ENCODE measurements at regions not wholly inside any gene's neighbourhood (a gene's known extent, or its start where the extent isn't known, plus 50 kb on each side); places are given as distances from the start of the nearest gene placed in this dataset.
"Not testable (repeated sequence)": the region's sequence is repeated elsewhere in the genome, so short reads cannot be mapped to it uniquely, and the experiment has no call there.

DNA sequence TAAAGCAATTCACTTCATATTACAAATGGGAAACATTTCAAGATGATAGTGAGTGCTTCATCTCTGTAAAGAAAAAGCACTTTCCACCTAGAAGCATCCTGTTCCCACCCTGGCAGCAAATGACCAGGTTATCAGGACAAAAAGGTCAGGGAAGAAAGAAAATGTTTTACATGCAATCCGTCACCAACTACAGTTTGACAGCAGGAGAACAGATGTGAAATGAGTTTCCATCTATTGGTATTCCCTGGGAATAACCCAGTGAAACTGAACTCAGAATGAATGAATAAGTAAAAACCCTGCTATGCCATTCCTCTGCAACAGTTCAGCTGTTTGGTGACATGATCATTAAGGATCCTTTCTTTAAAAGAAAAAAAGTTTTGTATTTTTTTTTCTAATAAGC lies 67.6 kb downstream of the HTR1A start:
- DNase-seq: no peak

DNA sequence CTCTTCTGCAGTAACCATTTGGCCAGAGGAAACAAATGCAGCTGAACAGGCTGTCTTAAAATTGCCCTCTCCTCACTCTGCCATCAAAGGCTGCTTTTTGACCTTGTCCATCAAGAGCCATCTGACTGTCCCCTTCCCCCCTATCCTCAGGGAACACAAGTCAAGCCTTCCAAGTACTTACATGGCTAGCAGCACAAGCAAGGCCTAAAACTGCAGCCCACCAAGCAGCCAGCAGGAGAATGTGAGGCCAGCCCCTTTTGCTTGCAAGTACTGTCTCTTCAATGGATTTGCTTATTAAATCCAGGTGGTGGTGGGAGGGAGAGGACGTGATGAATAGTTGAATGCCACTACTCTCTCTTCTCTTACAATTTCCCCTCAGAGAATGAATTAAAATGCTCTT lies 83.5 kb downstream of the HTR1A start:
- DNase-seq: no peak

DNA sequence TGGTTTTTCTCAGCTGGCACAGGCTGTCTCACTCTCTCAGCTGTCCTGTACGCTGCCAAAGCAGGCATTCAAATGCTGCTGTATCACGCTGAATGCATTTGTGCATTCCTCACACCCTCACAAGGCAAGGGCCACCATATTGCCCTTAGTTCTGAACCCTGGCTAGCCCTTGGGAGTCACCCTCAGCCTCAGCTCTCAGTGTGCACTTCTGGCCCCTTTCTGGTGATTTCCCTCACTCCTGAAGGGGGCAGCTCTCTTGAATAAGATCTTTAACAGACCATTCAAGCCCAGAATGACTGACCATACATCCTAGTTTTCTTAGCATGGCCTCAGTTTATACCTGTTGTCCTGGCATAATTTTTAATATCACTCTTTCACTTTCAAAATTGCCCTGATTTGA lies 84.3 kb downstream of the HTR1A start:
- no peak for DNase-seq

DNA sequence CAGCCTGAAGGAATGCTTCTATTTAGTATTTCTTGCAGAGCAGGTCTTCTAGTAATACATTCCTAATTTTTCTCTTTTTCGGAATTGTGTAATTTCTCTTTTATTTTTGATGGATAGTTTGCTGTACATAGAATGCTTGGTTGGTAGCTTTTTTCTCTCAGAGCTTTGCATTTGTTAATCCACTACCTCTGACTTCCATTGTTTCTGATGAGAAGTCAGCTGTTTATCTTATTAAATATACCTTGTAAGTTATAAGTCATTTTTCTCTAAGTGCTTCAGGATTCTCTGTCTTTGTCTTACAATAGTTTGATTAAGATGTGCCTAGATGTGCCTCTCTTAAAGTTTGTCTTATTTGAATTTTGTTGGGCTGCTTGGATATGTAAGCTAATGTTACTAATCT lies 101.9 kb downstream of the HTR1A start:
- DNase-seq: no peak

DNA sequence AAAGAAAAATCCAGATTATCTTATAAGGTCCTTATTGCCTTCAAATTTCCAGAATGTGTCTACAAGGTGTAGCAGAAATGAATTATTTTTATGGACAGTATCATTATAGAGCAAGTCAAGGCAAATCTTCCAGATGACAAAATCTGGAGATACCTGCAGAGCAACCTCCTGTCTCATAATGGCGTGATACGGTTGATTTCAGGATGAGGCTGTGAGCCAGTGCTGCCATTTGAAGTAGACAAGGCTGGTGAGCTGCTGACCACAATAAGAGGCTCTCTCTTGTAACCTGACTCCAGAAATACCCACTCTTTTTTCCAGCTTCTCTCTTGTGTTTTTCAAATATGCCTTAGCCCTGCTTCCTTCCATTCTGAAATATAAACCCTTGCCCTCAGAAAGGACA lies 108.2 kb downstream of the HTR1A start:
- no peak for DNase-seq

DNA sequence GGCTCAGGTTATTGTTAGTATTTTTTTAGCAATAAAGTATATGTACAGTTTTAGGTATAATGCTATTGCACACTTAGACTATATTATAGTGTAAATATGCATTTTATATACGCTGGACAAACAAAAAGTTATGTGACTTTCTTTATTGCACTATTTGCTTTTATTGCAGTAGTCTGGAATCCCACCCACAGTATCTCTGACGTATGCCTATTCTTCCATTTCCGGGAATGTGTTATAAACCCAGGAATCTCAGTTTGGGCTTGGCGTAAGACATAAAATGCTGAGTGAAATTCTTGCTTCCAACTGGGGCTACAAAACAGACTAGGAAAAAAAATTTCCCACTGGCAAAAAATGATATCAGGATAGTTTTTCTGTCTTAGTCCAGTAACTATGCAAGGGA lies 119.1 kb downstream of the HTR1A start:
- DNase-seq: no peak

DNA sequence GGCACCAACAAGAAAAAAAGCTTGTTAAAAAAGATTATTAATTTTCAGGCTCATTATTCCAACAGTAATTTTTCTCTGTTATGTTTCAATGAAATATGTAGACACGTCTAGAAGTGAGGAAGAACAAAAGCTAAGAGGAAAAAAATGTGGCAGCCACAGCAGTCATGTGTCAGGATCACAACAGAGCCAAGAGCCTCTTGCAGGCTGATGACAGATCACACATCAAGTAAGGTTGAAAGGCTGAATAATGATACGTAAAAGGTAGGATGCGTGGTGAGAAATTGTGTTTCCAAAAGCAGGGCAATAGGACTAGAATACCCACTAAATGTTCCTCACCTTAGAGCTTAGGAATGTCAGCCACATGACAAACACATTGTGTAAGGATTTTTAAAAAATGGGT lies 124.8 kb downstream of the HTR1A start:
- DNase-seq: no peak

DNA sequence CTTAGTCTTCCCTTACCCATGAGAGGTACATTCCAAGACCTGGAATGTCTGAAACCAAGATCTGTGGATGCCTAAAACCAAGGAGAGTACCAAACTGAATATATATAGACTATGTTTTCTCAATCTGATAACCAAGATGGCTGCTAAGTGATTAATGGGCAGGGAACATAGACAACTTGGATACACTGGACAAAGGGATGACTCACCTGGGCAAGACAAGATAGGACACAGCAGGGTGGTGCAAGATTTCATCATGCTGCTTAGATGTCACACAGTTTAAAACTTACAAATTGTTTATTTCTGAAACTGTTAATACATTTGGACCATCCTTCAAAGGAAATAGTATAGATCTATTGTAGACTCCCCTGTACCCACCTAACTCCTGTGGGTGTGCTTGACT lies 130.9 kb downstream of the HTR1A start:
- DNase-seq: no peak

DNA sequence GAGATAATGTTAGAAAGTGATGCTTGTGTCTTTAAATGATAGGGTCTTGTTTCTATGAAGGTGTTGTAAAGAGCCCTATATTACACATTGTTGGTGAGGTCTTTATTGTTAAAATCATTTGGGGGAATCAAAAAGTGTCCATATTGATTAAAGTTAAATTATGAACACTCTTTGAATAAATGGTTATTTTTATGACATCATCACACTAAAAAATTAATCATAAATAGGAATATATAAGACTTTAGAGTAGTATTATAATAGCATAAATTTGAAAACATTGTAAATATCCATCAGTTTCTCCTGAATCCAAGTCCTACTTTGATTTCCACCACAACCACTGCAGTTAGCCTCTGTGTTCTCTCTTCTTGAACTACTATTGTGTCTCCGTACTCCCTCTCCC lies 136.3 kb downstream of the HTR1A start:
- DNase-seq: no peak

DNA sequence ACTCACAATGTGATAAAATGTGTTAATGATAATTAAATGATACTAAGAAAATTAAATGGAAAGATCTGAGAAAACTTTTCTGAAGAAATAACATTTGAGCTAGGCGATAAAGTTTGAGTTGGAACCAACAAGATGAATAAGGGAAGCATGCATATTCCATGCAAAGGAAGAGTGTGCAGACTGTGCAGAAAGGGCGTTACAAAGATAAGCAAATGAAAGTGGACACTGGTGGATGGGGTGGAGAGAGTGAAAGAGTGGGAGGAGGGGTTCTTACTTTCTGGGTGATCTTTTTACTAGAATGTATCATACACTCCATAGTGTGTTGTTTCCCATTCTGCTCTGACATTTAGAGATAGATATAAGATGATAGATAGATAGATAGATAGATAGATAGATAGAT lies 138.7 kb downstream of the HTR1A start:
- DNase-seq: no peak

DNA sequence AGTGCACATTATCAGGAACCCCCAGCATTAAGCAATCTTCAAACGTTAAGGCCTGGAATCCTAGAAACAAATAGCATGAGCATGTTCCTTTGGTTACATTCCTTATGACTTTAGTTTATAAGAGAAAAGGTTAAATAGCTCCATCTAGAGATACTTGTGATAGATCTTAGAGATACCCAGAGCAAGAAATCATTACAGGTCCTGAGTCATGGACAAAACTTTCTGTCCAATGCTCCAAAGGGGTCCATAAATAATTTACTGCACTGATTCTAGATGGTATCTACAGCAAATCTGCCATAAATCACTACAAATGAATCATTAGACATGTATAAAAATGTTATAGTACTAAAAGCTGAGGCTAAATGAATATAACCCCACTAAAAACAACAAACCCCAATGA lies 139.6 kb downstream of the HTR1A start:
- DNase-seq: no peak

DNA sequence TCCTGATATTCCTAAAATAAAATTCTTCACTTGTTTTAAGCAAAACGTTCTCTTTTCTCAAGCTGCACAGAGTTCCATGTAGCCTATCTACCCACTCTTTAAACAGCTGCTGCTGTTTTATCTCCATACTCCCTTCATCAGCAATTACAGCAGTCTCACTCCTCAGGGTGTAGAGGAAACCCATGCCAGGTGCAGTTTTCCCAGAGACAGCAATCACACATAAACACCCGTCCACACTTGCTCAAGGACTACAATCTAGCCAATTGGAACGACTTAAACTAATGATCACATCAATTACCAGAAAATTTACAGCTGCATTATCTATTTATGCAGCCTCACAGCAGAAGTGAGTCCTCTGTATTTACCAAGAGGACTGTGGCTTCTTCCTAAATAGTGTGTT lies 141.7 kb downstream of the HTR1A start:
- no peak for DNase-seq

DNA sequence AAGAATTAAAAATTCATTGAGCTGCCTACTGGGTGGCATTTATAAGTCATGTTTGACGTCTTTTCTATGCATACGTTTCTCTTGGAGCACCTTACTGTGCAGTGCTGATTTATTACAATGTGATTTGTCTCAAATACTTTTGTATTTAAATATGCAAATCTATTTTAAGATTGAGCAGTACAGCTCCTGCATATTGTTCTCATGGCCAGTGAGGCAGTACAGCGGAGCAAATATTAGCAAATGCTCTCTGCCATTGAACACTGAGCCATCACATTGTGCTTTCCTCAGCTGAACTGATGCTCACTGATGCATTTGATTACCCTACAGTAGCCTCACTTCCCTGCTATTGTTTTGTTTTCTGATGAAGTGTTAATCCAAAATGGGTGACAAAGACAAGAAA lies 149.6 kb downstream of the HTR1A start:
- DNase-seq: no peak

DNA sequence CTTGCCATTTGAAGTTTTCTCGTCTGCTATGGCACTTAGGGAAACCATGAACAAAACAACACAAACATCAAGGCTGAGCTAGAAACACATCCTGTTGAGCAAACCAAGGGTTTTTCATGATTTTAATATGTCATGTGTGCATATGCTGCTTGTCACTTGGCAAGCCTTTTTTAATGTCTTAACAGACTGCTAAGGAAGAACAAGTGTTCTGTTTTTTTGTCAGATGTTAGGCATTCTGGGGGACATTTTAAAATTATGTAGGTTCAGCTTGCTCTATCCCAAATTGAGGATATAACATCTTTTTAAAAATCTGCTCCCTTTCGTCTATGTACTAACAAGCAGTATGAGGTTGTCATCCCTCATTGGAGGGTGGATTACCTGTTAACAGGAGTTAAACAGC lies 150.3 kb downstream of the HTR1A start:
- no peak for DNase-seq

DNA sequence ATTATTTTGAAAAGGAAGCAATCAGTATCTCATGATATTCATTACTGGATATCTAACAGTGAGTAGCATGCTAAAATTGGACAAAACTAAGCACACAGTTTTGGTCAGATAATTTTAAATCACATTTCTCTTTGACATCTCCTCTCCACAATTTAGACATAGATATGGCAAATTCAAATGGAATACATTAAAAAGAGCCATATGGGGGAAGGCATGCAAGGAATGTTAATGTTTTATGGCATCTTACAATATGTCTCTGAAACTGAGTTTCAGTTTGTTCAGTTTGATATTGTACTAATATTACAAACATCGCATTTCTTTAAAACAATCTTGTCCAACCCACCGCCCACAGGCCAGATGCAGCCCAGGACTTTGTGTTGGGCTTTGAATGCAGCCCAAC lies 151.0 kb downstream of the HTR1A start:
- no peak for DNase-seq

DNA sequence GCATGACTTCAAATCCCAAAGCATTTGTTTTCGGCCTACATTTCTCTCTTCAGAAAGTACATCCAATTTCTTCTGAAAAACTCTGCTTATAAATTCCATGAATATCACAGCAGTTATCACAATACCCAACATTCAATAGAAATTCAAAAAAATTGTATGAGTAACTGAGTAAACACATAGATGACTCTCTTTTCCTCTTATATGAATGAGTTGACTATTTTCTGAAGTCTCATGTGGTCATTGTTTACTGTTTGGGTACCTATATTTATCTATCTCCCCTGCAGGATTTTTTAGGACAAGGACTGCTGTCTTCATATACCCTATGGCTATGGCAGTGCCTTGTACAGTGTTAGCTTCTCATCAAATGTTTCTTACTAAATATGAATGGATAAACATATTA lies 157.1 kb downstream of the HTR1A start:
- DNase-seq: no peak

DNA sequence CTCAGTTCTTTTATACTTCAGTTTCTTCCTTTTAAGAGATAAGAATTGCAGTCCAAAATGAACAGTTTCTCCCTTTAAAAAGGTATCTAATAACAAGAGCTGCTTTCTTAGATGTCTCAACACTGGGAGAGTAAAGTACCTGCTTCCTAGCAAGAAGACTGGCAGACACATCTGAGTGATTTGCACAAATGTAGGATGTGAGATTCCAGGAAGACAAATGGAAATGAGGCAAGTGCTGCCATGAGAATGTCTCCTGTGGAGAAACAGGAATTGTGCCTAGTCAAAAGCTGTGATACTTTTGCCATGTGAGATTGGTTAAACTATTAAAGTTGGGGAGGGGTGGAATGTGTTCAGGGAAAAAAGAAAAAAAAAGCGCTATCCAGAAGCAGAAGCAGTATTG lies 159.1 kb downstream of the HTR1A start:
- no peak for DNase-seq

DNA sequence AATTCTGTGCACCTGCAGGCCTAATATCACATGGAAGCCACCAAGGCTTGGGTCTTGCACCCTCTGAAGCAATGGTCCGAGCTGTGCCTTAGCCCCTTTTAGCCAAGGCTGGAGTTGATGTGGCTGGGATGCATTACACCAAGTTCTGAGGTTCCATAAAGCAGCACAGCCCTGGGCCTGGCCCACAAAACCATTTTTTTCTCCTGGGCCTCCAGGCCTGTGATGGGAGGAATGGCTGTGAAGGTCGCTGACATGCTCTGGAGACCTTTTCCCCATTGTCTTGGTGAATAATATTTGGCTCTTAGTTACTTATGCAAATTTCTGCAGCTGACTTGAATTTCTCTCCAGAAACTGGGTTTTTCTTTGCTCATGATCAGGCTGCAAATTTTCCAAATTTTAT lies 167.3 kb downstream of the HTR1A start:
- no peak for DNase-seq

DNA sequence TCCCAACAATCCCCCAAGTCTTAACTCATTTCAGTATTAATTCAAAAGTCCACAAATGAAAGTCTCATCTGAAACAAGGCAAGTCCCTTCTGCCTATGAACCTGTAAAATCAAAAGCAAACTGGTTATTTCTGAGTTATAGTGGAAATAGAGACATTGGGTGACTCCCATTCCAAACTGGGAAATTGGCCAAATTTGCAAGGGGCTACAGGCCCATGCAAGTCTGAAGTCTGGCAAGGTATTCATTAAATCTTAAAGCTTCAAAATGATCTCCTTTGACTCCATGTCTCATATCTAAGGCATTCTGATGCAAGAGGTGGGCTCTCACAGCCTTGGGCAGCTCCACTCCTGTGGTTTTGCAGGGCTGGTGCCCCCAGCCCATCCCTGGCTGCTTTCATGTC lies 167.9 kb downstream of the HTR1A start:
- DNase-seq: no peak

DNA sequence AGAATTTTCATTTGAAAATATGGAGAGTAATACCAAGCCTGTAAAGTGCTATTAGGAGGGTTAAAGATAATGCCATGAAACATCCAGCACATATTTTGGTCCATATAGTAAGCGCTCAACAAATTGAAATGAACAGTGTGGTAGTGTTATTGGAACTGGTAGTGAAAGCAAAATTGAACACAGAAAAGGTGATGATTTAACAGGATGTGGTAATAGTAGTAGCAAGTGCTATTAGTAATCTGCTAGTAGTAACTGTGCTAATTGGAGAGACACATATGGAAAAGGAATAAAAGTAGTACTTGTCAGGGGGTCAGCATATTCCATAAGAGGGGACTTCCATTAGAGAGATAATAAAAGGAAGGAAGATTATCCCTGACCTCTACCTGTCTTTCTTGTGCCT lies 187.3 kb downstream of the HTR1A start:
- no peak for DNase-seq

DNA sequence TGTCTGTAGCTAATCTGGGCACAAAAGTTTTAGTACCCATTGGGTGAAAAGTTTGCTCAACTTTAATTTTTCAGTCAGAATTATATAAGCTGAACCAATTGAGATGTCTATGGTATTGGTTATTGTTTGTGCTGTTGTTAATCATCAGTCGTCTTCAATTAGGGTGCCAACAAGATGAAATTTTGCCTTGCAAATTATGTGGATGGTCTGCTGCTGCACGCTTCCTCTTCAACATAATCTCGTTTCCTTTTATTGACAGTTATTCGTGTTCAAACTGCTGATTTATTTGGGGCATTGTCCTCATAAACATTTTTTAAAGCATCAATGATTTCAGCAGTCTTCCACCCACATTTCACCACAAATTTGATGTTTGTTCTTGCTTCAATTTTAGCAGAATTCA lies 194.0 kb downstream of the HTR1A start:
- no peak for DNase-seq

DNA sequence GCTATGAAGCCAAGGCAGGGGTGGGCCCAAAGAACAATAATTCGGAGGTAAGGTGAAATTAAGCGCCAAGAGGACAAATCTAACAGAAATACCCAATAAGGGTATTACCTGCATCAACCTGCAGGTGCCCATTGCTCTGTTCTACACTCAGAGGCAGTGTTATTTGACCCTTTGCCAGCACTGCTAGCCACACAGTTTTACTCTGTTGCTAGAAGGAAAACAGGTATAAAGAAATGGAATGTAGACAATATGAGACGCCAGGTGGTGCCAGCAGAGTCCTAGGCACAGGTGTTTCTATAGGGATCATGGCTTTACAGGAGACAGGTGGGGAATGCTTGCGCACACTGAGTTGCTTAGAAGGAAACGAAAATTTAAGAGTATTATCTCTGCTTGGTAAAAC lies 201.3 kb downstream of the HTR1A start:
- no peak for DNase-seq

DNA sequence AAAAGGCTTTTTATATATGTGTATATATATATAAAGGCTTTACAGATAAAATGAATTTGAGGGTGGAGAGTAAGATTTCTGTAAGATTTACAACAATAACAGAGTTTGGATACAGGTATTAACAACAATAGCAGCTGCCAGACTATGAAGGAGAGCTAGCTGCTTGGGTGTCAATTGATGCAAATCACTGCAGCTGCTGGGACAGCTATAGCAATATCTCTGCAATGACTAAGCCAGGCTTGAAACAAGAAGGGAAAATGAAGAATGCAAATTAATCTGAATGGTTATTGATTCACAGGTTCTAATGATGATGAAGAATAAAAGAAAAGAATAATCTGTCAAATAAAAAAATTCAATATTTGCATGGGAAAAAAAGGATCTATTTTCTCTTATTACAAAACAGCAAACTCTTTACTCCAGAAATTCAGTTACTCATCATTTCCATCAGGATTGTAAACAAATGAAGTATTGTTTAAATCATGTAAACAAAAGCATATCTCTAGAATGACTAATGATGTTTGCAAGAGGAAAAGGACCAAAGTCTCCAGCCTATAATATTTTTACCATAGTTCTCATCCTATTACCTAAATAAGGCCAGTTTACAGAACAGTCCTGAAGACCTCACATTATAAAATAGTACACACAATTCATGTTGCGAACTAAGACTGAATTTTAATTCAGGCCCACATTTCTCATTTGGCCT lies 219.0 kb downstream of the HTR1A start:
- no peak for DNase-seq

DNA sequence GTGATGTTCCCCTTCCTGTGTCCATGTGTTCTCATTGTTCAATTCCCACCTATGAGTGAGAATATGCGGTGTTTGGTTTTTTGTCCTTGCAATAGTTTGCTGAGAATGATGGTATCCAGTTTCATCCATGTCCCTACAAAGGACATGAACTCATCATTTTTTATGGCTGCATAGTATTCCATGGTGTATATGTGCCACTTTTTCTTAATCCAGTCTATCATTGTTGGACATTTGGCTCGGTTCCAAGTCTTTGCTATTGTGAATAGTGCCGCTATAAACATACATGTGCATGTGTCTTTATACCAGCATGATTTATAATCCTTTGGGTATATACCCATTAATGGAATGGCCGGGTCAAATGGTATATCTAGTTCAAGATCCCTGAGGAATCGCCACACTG lies 229.4 kb downstream of the HTR1A start:
- DNase-seq: not testable (repeated sequence)

DNA sequence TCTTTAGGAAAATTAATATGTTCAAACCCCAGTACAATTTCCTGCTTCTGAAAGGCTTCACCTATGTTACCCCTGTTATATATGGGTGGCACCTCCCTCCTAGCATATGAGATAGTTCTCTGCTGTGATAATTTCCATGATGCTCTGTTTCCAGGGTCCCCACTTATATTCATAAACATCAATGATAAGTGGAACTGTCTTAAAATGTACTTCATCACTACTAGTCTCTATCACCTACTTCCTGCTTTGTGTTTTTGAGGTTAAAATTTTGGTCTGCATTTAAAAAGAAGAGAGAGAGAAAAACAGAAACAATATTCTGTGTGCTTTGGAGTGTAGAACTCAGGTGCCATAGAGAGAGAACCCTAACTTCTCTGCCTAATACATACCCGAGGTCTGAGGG lies 234.7 kb downstream of the HTR1A start:
- DNase-seq: no peak

DNA sequence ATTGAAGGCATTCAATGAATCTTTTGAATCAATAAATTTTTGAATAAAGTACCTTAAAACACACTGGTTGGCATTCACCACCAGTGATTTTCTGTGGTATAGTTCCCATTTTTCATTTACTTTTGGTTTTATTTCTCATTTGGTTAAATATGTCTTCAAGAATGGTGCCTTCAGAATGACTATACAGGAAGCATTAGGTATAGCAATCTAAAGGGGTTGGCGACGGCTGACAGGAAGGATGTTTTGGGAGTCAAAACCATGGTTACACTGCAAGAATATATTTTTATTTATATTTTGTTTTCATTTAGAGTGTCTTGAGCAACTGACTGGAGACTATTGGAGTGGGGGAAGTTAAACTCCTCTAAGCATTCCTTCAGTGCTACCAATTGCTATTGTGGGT lies 235.7 kb downstream of the HTR1A start:
- DNase-seq: no peak

Measured in NCI-H226 (cell line).